Heart left ventricle (tissue), 13 donors: ENCODE measurements at regions not wholly inside any gene's neighbourhood (a gene's known extent, or its start where the extent isn't known, plus 50 kb on each side); places are given as distances from the start of the nearest gene placed in this dataset.

Experiments used
- CTCF ChIP-seq, 12 donors: fragments of 200-600 bp; sonication (generic) in 4 of 12; IDR thresholded peaks; one replicate each; pipeline versions ENCODE4 v1.5.0 to v1.8.0; 2018 to 2022; ENCODE audit warnings: antibody characterized with exemption in 12 of 12, mild to moderate bottlenecking in 5 of 12
- POLR2A ChIP-seq, 2 donors: fragments of 450-650 bp; IDR thresholded peaks; one replicate each; pipeline ENCODE4 v1.6.1; 2017; ENCODE audit warnings: antibody characterized with exemption in 2 of 2, mild to moderate bottlenecking in 2 of 2, moderate library complexity in 2 of 2
- donor health status: ischemic (EF 13 %, LVEDD 7.1; RV severe dilation, severe dysfunction).
- donor health status: DM: no; HTN: yes; CAD: no.
- donor health status: DM: no; HTN: no; CAD: no.
- donor health status: ischemic (EF 25% LVEDD 6.9; RV normal size, moderate dysfunction).
- donor health status: ischemic (EF 25% LVEDD 5.7; RV mildly dilated, moderate dysfunction).
- donor health status: ischemic (EF 35%, LVEDD 5.7; RV mildly dilated, moderate dysfunction).
- donor health status: nonischemic (EF 11% LVEDD 7.7; RV severe dilation, severe dysfunction).
- donor health status: DM: yes; HTN: yes; CAD: no.
- donor health status: PGD.
- donor health status: ischemic (EF 29% LVEDD 5.4; RV normal size, mild dysfunction).
- donor health status: nonischemic (EF 23%, LVEDD 6.1; RV moderate dilation, normal function).

GRCh38 chr7:116390363-116390762 lies 109.2 kb upstream of the CAV2 start:
- no peak for TF ChIP-seq CTCF (IDR thresholded peaks at IDR 0.05)
- TF ChIP-seq POLR2A (IDR thresholded peaks at IDR 0.05) = no peak
